K562 (cell line): ENCODE measurements at regions not wholly inside any gene's neighbourhood (a gene's known extent, or its start where the extent isn't known, plus 50 kb on each side); places are given as distances from the start of the nearest gene placed in this dataset.

Experiments
- ATAC-seq: fragments of 200-7000 bp; cut with Tn5 transposase; 3 replicates; pipeline ENCODE4 v1.9.1; 2020; ENCODE audit warnings: moderate library complexity
- BruUV-seq: library from RNA; stranded (reverse); fragments of 400-500 nt; replicated peaks from 2 replicates; lab custom pipeline; 2021; lab: Mats Ljungman, UMichigan
- CTCF ChIA-PET: fragments of 300-600 bp; formaldehyde crosslinking; extraction: SDS; loops from one replicate; lab custom pipeline; 2021; ENCODE audit warnings: low intra/inter-chr PET ratio; lab: Yijun Ruan, JAX
- POLR2A ChIA-PET: fragments of 300-600, 350-650 bp; sonication (Branson Sonifier 250); formaldehyde crosslinking; extraction: SDS; loops from one replicate; lab custom pipeline; 2021; ENCODE audit warnings: antibody characterized with exemption, inconsistent platforms; lab: Yijun Ruan, JAX
- DNase-seq, 4 experiments: peaks; one replicate each; pipeline versions ENCODE4 v3.0.0 to v3.0.0-alpha.2; 2011 to 2018; ENCODE audit warnings: low spot score in 3 of 4, mixed read lengths in 3 of 4; ENCODE audit errors: extremely low read depth in 1 of 4
- FAIRE-seq: peaks from 2 replicates; lab custom pipeline; 2011; peaks lifted over from hg19 to GRCh38; lab: Jason Lieb, UNC
- H2AFZ ChIP-seq: 2 replicates; pipeline ENCODE4 v1.6.0; 2011; ENCODE audit warnings: low read depth, low read length, control low read depth, inconsistent platforms
- H3K27ac ChIP-seq: fragments of 200-600 bp; 3 replicates; pipeline ENCODE4 v1.8.0; 2011; ENCODE audit warnings: low read depth, mild to moderate bottlenecking, control low read depth, inconsistent platforms, low read length, moderate library complexity, mixed read lengths; ENCODE audit errors: extremely low read depth
- H3K27me3 ChIP-seq, 2 experiments: fragments of 300-600 bp in 1 of 2; 2 replicates in 1 of 2; 3 replicates in 1 of 2; pipeline versions ENCODE4 v1.6.0 to v1.8.0; 2011; ENCODE audit warnings: inconsistent platforms in 2 of 2, low read length in 2 of 2, mild to moderate bottlenecking in 1 of 2, mixed read lengths in 1 of 2, moderate library complexity in 1 of 2; ENCODE audit not compliant: control insufficient read depth in 2 of 2, insufficient read depth in 2 of 2
- H3K36me3 ChIP-seq: fragments of 300-600 bp; 3 replicates; pipeline ENCODE4 v1.8.0; 2011; ENCODE audit warnings: mild to moderate bottlenecking, low read length, inconsistent platforms; ENCODE audit not compliant: control insufficient read depth, insufficient read depth
- H3K4me1 ChIP-seq, 2 experiments: fragments of 200-600 bp in 1 of 2; replicated peaks in 1 of 2; 2 replicates in 1 of 2; 3 replicates in 1 of 2; pipeline versions ENCODE4 v1.5.1 to v1.8.0; 2011; ENCODE audit warnings: inconsistent platforms in 2 of 2, low read length in 2 of 2, mild to moderate bottlenecking in 1 of 2, mixed read lengths in 1 of 2, moderate library complexity in 1 of 2; ENCODE audit not compliant: control insufficient read depth in 2 of 2, insufficient read depth in 2 of 2
- H3K4me2 ChIP-seq: 2 replicates; pipeline ENCODE4 v1.6.1; 2011; ENCODE audit warnings: low read length, control low read depth, inconsistent platforms, mixed read lengths; ENCODE audit not compliant: insufficient read depth
- H3K4me3 ChIP-seq: fragments of 200-600 bp; sonication (generic), shearing (Covaris generic); 2 replicates; pipeline ENCODE4 v1.5.1; 2016; ENCODE audit warnings: control low read depth, inconsistent platforms
- H3K79me2 ChIP-seq: fragments of 200-600 bp; 3 replicates; pipeline ENCODE4 v1.8.0; 2011; ENCODE audit warnings: low read length, inconsistent platforms; ENCODE audit not compliant: control insufficient read depth, insufficient read depth
- H3K9ac ChIP-seq, 2 experiments: 2 replicates each; pipeline versions ENCODE4 v1.6.0 to v1.6.1; 2011; ENCODE audit warnings: low read depth in 2 of 2, low read length in 2 of 2, control low read depth in 1 of 2, inconsistent platforms in 1 of 2, mild to moderate bottlenecking in 1 of 2, mixed read lengths in 1 of 2; ENCODE audit not compliant: insufficient read depth in 1 of 2
- H3K9me1 ChIP-seq: one replicate; pipeline ENCODE4 v1.6.0; 2011; ENCODE audit warnings: inconsistent platforms, mild to moderate bottlenecking, low read length, moderate library complexity; ENCODE audit not compliant: control insufficient read depth, insufficient read depth
- H3K9me3 ChIP-seq: replicated peaks from 2 replicates; pipeline ENCODE4 v1.5.1; 2011; ENCODE audit warnings: low read depth, low read length, inconsistent platforms; ENCODE audit not compliant: control insufficient read depth, insufficient read depth
- H4K20me1 ChIP-seq: replicated peaks from 2 replicates; pipeline ENCODE4 v1.6.1; 2011; ENCODE audit warnings: low read length, inconsistent platforms, mixed read lengths; ENCODE audit not compliant: control insufficient read depth, insufficient read depth
- ARID2 ChIP-seq: fragments of 450-650 bp; IDR thresholded peaks from 2 replicates; pipeline ENCODE4 v1.6.1; 2017; ENCODE audit warnings: antibody characterized with exemption, mild to moderate bottlenecking
- CEBPG ChIP-seq, 3 experiments: fragments of 200-800 bp in 1 of 3; sonication (Bioruptor generic) in 1 of 3; sonication (generic) in 1 of 3; formaldehyde crosslinking in 1 of 3; IDR thresholded peaks in 2 of 3; conservative IDR thresholded peaks in 1 of 3; 2 replicates each; pipeline versions ENCODE4 v1.6.1 to v1.8.0; 2016 to 2022; ENCODE audit warnings: missing compliant biosample characterization in 2 of 3, missing genetic modification characterization in 2 of 3, mild to moderate bottlenecking in 1 of 3, missing genetic modification reagents in 1 of 3
- FOXA3 ChIP-seq, 2 experiments: fragments of 450-650 bp in 1 of 2; sonication (generic) in 1 of 2; formaldehyde crosslinking; IDR thresholded peaks in 1 of 2; conservative IDR thresholded peaks in 1 of 2; 2 replicates each; pipeline versions ENCODE4 v1.4.0 to v1.8.0; 2020 to 2022; ENCODE audit warnings: mild to moderate bottlenecking in 2 of 2, missing genetic modification reagents in 1 of 2
- FOXK1 ChIP-seq: sonication (generic); formaldehyde crosslinking; IDR thresholded peaks from 2 replicates; pipeline ENCODE4 v1.8.0; 2022; ENCODE audit warnings: missing genetic modification reagents, mild to moderate bottlenecking, borderline replicate concordance
- JUN ChIP-seq, 2 experiments: sonication (generic) in 1 of 2; formaldehyde crosslinking in 1 of 2; IDR thresholded peaks; 2 replicates each; pipeline versions ENCODE4 v1.6.1 to v1.8.0; 2012 to 2022; ENCODE audit warnings: borderline replicate concordance in 2 of 2, mild to moderate bottlenecking in 2 of 2, improper control_type of control experiment in 1 of 2, low read depth in 1 of 2, low read length in 1 of 2, missing genetic modification reagents in 1 of 2
- NFE2 ChIP-seq: IDR thresholded peaks from 2 replicates; pipeline ENCODE4 v1.6.1; 2014; ENCODE audit warnings: antibody characterized with exemption, low read depth
- RFX1 ChIP-seq: fragments of 450-650 bp; IDR thresholded peaks from 2 replicates; pipeline ENCODE4 v1.6.1; 2016; ENCODE audit warnings: mild to moderate bottlenecking, moderate library complexity
- SMAD4 ChIP-seq: fragments of 250-450 bp; sonication (Bioruptor Pico); conservative IDR thresholded peaks from 2 replicates; pipeline ENCODE4 v1.8.0; 2021; ENCODE audit warnings: inconsistent platforms, mild to moderate bottlenecking, moderate library complexity
- TRIM24 ChIP-seq, 2 experiments: fragments of 450-650 bp; IDR thresholded peaks; 2 replicates each; pipeline ENCODE4 v1.6.1; 2016
- XRCC3 ChIP-seq: fragments of 450-650 bp; IDR thresholded peaks from 2 replicates; pipeline ENCODE4 v1.6.1; 2017; ENCODE audit warnings: mild to moderate bottlenecking, moderate library complexity
- WGBS: fragments of 100-300 bp; shearing (Covaris generic); methylation state at CpG from one replicate; pipeline ENCODE4 v1.1.6; 2016; ENCODE audit warnings: low coverage, mixed read lengths; ENCODE audit not compliant: insufficient coverage; ENCODE audit errors: missing lambda C conversion rate; 5-methylcytosine and 5-hydroxymethylcytosine counted together
- in situ Hi-C: fragments of 300-500 bp; cut with MboI; formaldehyde crosslinking; loops from 4 replicates; pipeline ENCODE4 v1.15.0; 2018; ENCODE audit warnings: inconsistent platforms, mixed read lengths
- intact Hi-C: fragments of 100-400 bp; cut with micrococcal nuclease; formaldehyde crosslinking; loops from 2 replicates; pipeline ENCODE4 v1.14.2; 2022
- TF ChIP-seq, protein P1 (sequence below): sonication (generic); formaldehyde crosslinking; IDR thresholded peaks from 2 replicates; pipeline ENCODE4 v1.8.0; 2023; ENCODE audit warnings: mild to moderate bottlenecking, missing genetic modification reagents
- TF ChIP-seq, protein P2 (sequence below), 2 experiments: fragments of 450-650 bp in 1 of 2; sonication (generic) in 1 of 2; formaldehyde crosslinking in 1 of 2; IDR thresholded peaks in 1 of 2; conservative IDR thresholded peaks in 1 of 2; 2 replicates each; pipeline versions ENCODE4 v1.6.1 to v1.8.1; 2016 to 2023; ENCODE audit warnings: mild to moderate bottlenecking in 2 of 2, moderate library complexity in 2 of 2, inconsistent platforms in 1 of 2, missing genetic modification reagents in 1 of 2
- TF ChIP-seq, protein P3 (sequence below): fragments of 250-450 bp; sonication (Bioruptor Pico); IDR thresholded peaks from 2 replicates; pipeline ENCODE4 v1.8.0; 2022; ENCODE audit warnings: inconsistent platforms

DNA sequence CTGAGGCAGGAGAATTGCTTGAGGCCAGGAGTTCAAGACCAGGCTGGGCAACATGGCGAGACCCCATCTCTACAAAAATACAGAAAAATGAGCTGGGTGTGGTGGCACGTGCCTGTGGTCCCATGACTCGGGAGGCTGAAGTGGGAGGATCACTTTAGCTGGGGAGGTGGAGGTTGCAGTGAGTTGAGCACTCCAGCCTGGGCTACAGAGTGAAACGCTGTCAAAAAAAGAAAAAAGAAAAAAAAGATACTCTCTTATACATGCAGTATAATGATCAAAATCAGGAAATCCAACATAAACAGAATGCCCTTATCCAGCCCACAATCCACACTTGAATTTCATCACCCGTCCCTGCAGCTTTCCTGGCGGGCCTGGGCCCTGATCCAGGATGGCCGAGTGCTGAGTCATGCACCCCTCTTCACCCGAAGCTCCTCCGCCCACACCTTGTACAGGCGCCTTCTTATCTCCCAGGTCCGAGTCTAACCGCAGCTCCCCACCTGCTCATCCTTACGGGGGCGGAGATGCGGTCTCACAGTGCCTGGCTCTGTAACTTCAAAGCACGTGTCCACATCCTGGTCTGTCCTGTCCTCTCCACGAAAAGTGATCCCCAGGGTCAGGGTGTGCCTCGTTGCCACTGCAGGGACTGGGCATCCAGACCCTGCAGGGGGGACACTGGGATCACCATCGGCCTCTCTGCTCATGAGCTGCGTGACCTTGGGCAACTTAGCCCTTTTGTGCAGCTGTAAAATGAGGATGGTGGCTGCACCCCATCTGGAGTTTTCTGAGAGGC lies 120.2 kb upstream of the SLC45A1 start (continued):
- TF ChIP-seq SMAD4 (CRISPR knock-in tag) (peak; percentile 98), FOXK1 (no peak), XRCC3 (no peak), RFX1 (no peak)
- TF ChIP-seq, protein P1, sequence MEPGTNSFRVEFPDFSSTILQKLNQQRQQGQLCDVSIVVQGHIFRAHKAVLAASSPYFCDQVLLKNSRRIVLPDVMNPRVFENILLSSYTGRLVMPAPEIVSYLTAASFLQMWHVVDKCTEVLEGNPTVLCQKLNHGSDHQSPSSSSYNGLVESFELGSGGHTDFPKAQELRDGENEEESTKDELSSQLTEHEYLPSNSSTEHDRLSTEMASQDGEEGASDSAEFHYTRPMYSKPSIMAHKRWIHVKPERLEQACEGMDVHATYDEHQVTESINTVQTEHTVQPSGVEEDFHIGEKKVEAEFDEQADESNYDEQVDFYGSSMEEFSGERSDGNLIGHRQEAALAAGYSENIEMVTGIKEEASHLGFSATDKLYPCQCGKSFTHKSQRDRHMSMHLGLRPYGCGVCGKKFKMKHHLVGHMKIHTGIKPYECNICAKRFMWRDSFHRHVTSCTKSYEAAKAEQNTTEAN: no peak

DNA sequence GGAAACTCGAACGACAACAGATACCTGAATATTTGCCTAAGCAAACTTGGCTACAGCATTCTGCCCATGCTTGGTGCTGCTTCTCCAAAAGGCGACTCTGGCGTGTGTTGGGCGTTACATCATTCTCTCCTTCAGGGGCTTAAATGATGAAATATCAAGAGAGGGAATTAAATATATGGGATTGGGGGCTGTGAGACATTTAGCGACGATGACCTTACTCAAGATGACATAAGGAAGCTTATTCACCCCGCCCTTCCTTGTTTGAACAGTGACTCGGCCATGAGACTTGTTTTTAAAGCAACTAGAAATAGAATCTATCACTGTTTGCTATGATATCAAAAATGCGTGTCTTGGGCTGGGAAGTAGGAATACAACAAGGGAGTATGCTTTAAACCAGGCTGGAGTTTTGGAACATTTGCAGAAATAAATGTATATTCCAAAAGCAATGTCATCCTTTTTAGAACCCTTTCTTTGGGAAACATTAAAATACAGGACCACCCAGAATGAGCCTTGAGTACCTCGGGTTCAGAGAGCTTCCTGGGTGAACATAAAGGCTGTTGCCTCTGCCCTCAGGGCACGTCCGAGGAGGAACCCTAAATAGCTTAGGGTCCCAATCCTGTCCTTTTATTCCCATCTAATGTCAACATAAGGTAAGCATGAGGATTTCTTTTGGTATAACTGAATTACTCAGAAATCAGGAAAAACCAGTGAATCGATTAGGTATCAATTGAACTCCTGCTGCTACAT lies 123.3 kb upstream of the SLC45A1 start:
- intact Hi-C loops (no loop called here), in situ Hi-C loops (no loop called here)
- no TSS peak for BruUV-seq
- ATAC-seq (no peak), FAIRE-seq (no peak), DNase-seq (peak in 1 of 4 experiments; percentile 18)
- H3K4me2 ChIP-seq: no peak overlapping the region
- no peaks in the 10 kb centered on the region for H3K9me3 ChIP-seq
- H3K79me2 ChIP-seq: no peaks in the 10 kb centered on the region
- H3K4me3 ChIP-seq: no peak overlapping the region
- ChIA-PET CTCF (no interaction called here), POLR2A (interaction anchor here (0.6 to 1.6 kb wide), 3 partner anchors 15 to 187 kb away, joined by 3 to 5 read pairs (median 4); no protein-coding TSS in a partner anchor)
- H3K36me3 ChIP-seq: no peaks in the 10 kb centered on the region
- H3K9me1 ChIP-seq: no peaks in the 10 kb centered on the region
- H4K20me1 ChIP-seq: no peaks in the 10 kb centered on the region
- H3K27ac ChIP-seq: no peak overlapping the region
- H2AFZ ChIP-seq: peak overlapping the region; percentile 55; the same call in 1 of the 2 replicates
- H3K27me3 ChIP-seq: no peaks in the 10 kb centered on the region; a peak in 1 of 5 replicates
- no peak overlapping the region for H3K9ac ChIP-seq
- 51% methylated on average over 14 of the region's 14 CpGs for WGBS
- H3K4me1 ChIP-seq: peaks cover 17 to 29% of the 10 kb centered on the region in 2 experiments
- TF ChIP-seq FOXA3 (CRISPR knock-in tag; conservative IDR thresholded peaks at IDR 0.05 in 1 of 2, IDR thresholded peaks at IDR 0.05 in 1 of 2) (peak; percentile 85 to 87), TRIM24 (IDR thresholded peaks at IDR 0.05) (peak in 1 of 2 experiments; percentile 19; a peak in 1 of 4 replicates), JUN (IDR thresholded peaks at IDR 0.05; ENCODE audit: borderline replicate concordance, low read depth, low read length) (0 out of 2 replicates have a peak, but pooled peaks have one; percentile 10), JUN (CRISPR knock-in tag; IDR thresholded peaks at IDR 0.05; ENCODE audit: borderline replicate concordance) (no peak), CEBPG (CRISPR knock-in tag; IDR thresholded peaks at IDR 0.05) (no peak), CEBPG (tag; conservative IDR thresholded peaks at IDR 0.05 in 1 of 2, IDR thresholded peaks at IDR 0.05 in 1 of 2) (peak; percentile 12 to 76; a peak in 2 of 4 replicates), ARID2 (no peak), NFE2 (0 out of 2 replicates have a peak, but pooled peaks have one; percentile 14)
- TF ChIP-seq, protein P2, sequence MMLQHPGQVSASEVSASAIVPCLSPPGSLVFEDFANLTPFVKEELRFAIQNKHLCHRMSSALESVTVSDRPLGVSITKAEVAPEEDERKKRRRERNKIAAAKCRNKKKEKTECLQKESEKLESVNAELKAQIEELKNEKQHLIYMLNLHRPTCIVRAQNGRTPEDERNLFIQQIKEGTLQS (IDR thresholded peaks at IDR 0.05): peak; percentile 78
- TF ChIP-seq, protein P2 (CRISPR knock-in tag; conservative IDR thresholded peaks at IDR 0.05): no peak
- TF ChIP-seq, protein P3, sequence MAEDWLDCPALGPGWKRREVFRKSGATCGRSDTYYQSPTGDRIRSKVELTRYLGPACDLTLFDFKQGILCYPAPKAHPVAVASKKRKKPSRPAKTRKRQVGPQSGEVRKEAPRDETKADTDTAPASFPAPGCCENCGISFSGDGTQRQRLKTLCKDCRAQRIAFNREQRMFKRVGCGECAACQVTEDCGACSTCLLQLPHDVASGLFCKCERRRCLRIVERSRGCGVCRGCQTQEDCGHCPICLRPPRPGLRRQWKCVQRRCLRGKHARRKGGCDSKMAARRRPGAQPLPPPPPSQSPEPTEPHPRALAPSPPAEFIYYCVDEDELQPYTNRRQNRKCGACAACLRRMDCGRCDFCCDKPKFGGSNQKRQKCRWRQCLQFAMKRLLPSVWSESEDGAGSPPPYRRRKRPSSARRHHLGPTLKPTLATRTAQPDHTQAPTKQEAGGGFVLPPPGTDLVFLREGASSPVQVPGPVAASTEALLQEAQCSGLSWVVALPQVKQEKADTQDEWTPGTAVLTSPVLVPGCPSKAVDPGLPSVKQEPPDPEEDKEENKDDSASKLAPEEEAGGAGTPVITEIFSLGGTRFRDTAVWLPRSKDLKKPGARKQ: peak; percentile 30; the same call in 1 of the 2 replicates
